ENCODE measurements at regions not wholly inside any gene's neighbourhood (a gene's known extent, or its start where the extent isn't known, plus 50 kb on each side); places are given as distances from the start of the nearest gene placed in this dataset.

DNA sequence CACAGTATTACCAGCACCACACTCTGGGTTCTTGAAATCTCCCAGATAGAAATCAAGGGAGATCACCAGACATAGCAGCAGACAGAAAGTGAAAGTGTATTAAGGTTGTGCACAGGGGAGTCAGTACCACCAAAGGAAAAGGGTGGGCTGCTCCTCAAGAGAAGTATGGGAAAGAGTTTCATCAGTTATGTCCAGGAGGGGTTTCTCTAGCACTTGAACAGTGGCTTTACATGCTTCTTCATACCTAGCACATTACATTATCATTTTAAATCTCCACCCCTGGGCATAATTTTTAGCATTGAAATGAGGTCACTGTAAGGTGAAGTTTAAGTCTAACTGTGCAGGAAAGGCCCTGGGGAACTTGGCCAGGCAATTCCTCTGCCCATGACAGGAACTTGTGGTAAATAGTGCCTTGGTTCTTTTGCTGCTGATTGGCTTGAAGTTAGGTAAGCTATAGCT, 601.0 kb downstream of the NUF2 start:
- H3K27ac ChIP-seq (ENCODE audit: low read depth, low read length): no peak overlapping the region
- no peak overlapping the region for H3K4me3 ChIP-seq (ENCODE audit: insufficient read depth, low read length)
- no peaks in the 10 kb centered on the region for H3K36me3 ChIP-seq (ENCODE audit: insufficient read depth, low read length)
- no peaks in the 10 kb centered on the region for H4K20me1 ChIP-seq (ENCODE audit: insufficient read depth, low read length)
- TF ChIP-seq, protein P1, sequence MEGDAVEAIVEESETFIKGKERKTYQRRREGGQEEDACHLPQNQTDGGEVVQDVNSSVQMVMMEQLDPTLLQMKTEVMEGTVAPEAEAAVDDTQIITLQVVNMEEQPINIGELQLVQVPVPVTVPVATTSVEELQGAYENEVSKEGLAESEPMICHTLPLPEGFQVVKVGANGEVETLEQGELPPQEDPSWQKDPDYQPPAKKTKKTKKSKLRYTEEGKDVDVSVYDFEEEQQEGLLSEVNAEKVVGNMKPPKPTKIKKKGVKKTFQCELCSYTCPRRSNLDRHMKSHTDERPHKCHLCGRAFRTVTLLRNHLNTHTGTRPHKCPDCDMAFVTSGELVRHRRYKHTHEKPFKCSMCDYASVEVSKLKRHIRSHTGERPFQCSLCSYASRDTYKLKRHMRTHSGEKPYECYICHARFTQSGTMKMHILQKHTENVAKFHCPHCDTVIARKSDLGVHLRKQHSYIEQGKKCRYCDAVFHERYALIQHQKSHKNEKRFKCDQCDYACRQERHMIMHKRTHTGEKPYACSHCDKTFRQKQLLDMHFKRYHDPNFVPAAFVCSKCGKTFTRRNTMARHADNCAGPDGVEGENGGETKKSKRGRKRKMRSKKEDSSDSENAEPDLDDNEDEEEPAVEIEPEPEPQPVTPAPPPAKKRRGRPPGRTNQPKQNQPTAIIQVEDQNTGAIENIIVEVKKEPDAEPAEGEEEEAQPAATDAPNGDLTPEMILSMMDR (IDR thresholded peaks at IDR 0.05; ENCODE audit: extremely low read depth, low read depth, low read length): no peak
- H3K4me1 ChIP-seq (ENCODE audit: insufficient read depth, low read length): no peaks in the 10 kb centered on the region
- H3K79me2 ChIP-seq (ENCODE audit: insufficient read depth, low read length): no peaks in the 10 kb centered on the region
- DNase-seq (ENCODE audit: insufficient read length, low spot score, missing footprints): no peak
- H3K4me2 ChIP-seq (ENCODE audit: insufficient read depth, low read length): no peak overlapping the region
- H3K27me3 ChIP-seq (ENCODE audit: insufficient read depth, low read length): no peaks in the 10 kb centered on the region
- no peak overlapping the region for H2AFZ ChIP-seq (ENCODE audit: low read length)
- H3K9me3 ChIP-seq (ENCODE audit: low read depth, low read length): no peaks in the 10 kb centered on the region

DNA sequence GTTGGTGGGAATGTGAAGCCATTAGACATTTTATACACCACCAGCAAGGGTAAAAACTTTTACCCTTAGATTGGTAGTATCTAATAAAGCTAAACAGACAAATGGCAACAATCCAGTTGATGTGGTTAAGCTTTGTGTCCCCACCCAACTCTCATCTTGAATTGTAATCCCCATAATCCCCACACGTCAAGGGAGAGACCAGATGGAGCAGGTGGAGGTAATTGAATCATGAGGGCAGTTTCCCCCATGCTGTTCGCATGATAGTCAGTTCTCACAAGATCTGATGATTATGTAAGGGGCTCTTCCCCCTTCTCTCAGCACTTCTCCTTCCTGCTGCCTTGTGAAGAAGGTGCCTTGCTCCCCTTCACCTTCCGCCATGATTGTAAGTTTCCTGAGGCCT, 602.3 kb downstream of the NUF2 start:
- H3K4me1 ChIP-seq (ENCODE audit: insufficient read depth, low read length): no peaks in the 10 kb centered on the region
- no peak overlapping the region for H3K27ac ChIP-seq (ENCODE audit: low read depth, low read length)
- no peaks in the 10 kb centered on the region for H3K79me2 ChIP-seq (ENCODE audit: insufficient read depth, low read length)
- no peak for DNase-seq (ENCODE audit: insufficient read length, low spot score, missing footprints)
- no peak overlapping the region for H3K4me3 ChIP-seq (ENCODE audit: insufficient read depth, low read length)
- no peaks in the 10 kb centered on the region for H3K36me3 ChIP-seq (ENCODE audit: insufficient read depth, low read length)
- H4K20me1 ChIP-seq (ENCODE audit: insufficient read depth, low read length): no peaks in the 10 kb centered on the region
- H3K4me2 ChIP-seq (ENCODE audit: insufficient read depth, low read length): no peak overlapping the region
- TF ChIP-seq, protein P1 (IDR thresholded peaks at IDR 0.05; ENCODE audit: extremely low read depth, low read depth, low read length): no peak
- no peaks in the 10 kb centered on the region for H3K9me3 ChIP-seq (ENCODE audit: low read depth, low read length)
- no peak overlapping the region for H2AFZ ChIP-seq (ENCODE audit: low read length)
- H3K27me3 ChIP-seq (ENCODE audit: insufficient read depth, low read length): no peaks in the 10 kb centered on the region

DNA sequence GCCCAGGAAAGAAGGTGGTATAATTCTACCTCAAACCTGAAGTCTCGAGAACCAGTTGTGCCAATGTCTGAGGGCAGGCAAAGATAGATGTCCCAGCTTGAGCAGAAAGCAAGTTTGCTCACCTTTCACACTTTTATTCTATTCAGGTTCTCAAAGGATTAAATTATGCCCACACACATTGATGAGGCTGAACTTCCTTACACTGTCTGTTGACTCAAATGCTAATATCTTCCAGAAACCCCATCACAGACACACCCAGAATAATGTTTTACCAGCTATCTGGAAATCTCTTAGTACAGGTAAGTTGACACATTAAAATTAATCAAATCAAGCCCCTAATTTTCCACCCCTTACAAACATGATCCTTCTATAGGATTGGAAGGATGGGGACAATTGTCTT, 605.7 kb downstream of the NUF2 start:
- Histone ChIP-seq H3K36me3 (ENCODE audit: insufficient read depth, low read length) (no peaks in the 10 kb centered on the region), H3K4me2 (ENCODE audit: insufficient read depth, low read length) (no peak overlapping the region), H4K20me1 (ENCODE audit: insufficient read depth, low read length) (no peaks in the 10 kb centered on the region), H3K9me3 (ENCODE audit: low read depth, low read length) (no peaks in the 10 kb centered on the region), H3K4me3 (ENCODE audit: insufficient read depth, low read length) (no peak overlapping the region), H3K4me1 (ENCODE audit: insufficient read depth, low read length) (no peaks in the 10 kb centered on the region), H3K27me3 (ENCODE audit: insufficient read depth, low read length) (no peaks in the 10 kb centered on the region), H3K79me2 (ENCODE audit: insufficient read depth, low read length) (no peaks in the 10 kb centered on the region), H3K27ac (ENCODE audit: low read depth, low read length) (no peak overlapping the region), H2AFZ (ENCODE audit: low read length) (no peak overlapping the region)
- TF ChIP-seq, protein P1 (IDR thresholded peaks at IDR 0.05; ENCODE audit: extremely low read depth, low read depth, low read length): no peak
- DNase-seq (ENCODE audit: insufficient read length, low spot score, missing footprints): no peak

DNA sequence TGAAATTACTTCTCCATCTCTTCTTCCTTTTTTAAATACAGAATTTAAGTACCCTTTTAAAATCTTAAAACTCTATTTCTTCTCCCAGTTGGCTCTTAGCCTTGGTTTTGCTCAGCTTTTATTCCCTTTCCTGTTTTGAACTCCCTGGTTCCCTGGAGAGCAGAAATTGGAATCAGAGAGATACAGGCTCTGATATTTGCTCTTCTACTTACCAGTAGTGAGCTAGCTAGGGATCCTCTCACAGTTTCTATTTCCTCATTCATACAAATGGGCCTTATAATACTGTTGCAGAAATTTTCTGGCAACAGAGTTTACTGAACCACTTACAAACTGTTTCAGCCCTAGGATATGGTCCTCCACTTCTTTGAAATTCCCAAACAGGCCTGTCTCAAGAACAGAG, 606.3 kb downstream of the NUF2 start:
- DNase-seq (ENCODE audit: insufficient read length, low spot score, missing footprints): no peak

More for the DNA sequence above, 606.3 kb downstream of the NUF2 start:
- H3K4me3 ChIP-seq (ENCODE audit: insufficient read depth, low read length): no peak overlapping the region
- no peaks in the 10 kb centered on the region for H3K27me3 ChIP-seq (ENCODE audit: insufficient read depth, low read length)
- no peak overlapping the region for H3K4me2 ChIP-seq (ENCODE audit: insufficient read depth, low read length)
- no peaks in the 10 kb centered on the region for H3K9me3 ChIP-seq (ENCODE audit: low read depth, low read length)
- H4K20me1 ChIP-seq (ENCODE audit: insufficient read depth, low read length): no peaks in the 10 kb centered on the region
- TF ChIP-seq, protein P1 (IDR thresholded peaks at IDR 0.05; ENCODE audit: extremely low read depth, low read depth, low read length): no peak
- no peaks in the 10 kb centered on the region for H3K79me2 ChIP-seq (ENCODE audit: insufficient read depth, low read length)
- no peaks in the 10 kb centered on the region for H3K4me1 ChIP-seq (ENCODE audit: insufficient read depth, low read length)
- H3K36me3 ChIP-seq (ENCODE audit: insufficient read depth, low read length): no peaks in the 10 kb centered on the region
- no peak overlapping the region for H3K27ac ChIP-seq (ENCODE audit: low read depth, low read length)
- H2AFZ ChIP-seq (ENCODE audit: low read length): no peak overlapping the region
